ENCODE measurements at regions not wholly inside any gene's neighbourhood (a gene's known extent, or its start where the extent isn't known, plus 50 kb on each side); places are given as distances from the start of the nearest gene placed in this dataset.

DNA sequence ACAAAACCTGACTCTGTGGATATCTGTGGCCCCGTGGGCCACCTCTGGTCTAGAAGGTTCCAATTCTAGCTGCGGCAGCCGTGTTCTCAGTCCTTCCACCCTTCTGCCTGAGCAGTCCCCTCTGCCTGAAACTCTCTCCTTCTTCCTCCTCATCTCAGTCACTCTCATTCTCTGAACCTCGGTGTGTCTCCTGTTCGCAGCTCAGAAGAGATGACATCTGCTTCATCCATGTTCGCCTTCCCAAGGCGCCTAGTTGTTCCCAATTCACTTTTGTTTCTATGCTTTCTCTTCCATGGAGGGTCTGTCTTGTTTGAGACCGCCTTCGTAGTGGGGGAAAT lies 95.5 kb downstream of the CEBPB start:
- Histone ChIP-seq H3K4me2 (ENCODE audit: control insufficient read depth, extremely low read depth, insufficient read depth, low read depth, low read length) (no peak overlapping the region), H3K27me3 (ENCODE audit: control insufficient read depth, extremely low read depth, insufficient read depth, low read length) (no peaks in the 10 kb centered on the region), H3K9me3 (ENCODE audit: control insufficient read depth, low read depth, low read length) (no peaks in the 10 kb centered on the region), H2AFZ (ENCODE audit: control insufficient read depth, low read length) (peak overlapping the region; percentile 16), H3K4me3 (ENCODE audit: control insufficient read depth in 2 of 3, extremely low read depth in 1 of 3, insufficient read depth in 2 of 3, low read depth in 1 of 3, low read length in 3 of 3) (no peak overlapping the region), H3K36me3 (ENCODE audit: control insufficient read depth in 2 of 2, extremely low read depth in 1 of 2, insufficient read depth in 2 of 2, low read length in 2 of 2) (no peaks in the 10 kb centered on the region), H3K79me2 (ENCODE audit: control insufficient read depth, insufficient read depth, low read length) (no peaks in the 10 kb centered on the region), H3K4me1 (ENCODE audit: control insufficient read depth, extremely low read depth, insufficient read depth, low read length) (peaks cover 16% of the 10 kb centered on the region), H3K9ac (ENCODE audit: control insufficient read depth, extremely low read depth, insufficient read depth, low read length) (no peak overlapping the region), H3K9me1 (ENCODE audit: control insufficient read depth, extremely low read depth, insufficient read depth, low read length) (no peaks in the 10 kb centered on the region), H3K27ac (ENCODE audit: control insufficient read depth, insufficient read depth, low read length) (no peak overlapping the region), H4K20me1 (ENCODE audit: control insufficient read depth, extremely low read depth, insufficient read depth, low read length) (no peaks in the 10 kb centered on the region)
- dilution Hi-C loops (cut with MboI; ENCODE audit: extremely low pct_ligation_motif_present, low sequenced_read_pairs) = no loop called here
- DNase-seq (ENCODE audit: low read depth, low spot score) (no peak), FAIRE-seq (no peak)
- TF ChIP-seq, protein P1, sequence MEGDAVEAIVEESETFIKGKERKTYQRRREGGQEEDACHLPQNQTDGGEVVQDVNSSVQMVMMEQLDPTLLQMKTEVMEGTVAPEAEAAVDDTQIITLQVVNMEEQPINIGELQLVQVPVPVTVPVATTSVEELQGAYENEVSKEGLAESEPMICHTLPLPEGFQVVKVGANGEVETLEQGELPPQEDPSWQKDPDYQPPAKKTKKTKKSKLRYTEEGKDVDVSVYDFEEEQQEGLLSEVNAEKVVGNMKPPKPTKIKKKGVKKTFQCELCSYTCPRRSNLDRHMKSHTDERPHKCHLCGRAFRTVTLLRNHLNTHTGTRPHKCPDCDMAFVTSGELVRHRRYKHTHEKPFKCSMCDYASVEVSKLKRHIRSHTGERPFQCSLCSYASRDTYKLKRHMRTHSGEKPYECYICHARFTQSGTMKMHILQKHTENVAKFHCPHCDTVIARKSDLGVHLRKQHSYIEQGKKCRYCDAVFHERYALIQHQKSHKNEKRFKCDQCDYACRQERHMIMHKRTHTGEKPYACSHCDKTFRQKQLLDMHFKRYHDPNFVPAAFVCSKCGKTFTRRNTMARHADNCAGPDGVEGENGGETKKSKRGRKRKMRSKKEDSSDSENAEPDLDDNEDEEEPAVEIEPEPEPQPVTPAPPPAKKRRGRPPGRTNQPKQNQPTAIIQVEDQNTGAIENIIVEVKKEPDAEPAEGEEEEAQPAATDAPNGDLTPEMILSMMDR (optimal IDR thresholded peaks at IDR 0.05 in 1 of 3, IDR thresholded peaks at IDR 0.05 in 1 of 3, conservative IDR thresholded peaks at IDR 0.05 in 1 of 3; ENCODE audit: extremely low read depth in 1 of 3, insufficient read depth in 2 of 3, low read length in 3 of 3) = no peak
- no peak for TF ChIP-seq EZH2 (IDR thresholded peaks at IDR 0.05; ENCODE audit: low read length)

DNA sequence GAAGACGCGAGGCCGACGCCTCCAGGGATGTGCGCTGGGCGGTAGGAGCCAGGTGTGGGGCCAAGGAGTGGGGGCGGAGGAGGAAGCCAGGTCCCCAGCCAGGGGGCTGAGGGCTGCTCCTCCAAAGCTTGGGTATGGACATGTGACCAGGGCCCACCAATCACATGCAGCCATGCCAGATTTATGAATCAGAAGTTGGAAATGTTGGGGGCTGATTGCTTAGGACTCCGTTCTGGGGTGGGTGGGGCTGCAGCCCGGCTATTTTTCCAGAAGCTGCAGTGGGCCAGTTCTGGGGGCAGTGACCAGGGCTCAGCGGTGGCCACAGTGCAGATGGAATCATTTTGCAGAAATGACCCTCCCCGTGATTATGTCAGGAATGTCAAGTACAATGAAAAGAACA lies 96.0 kb downstream of the CEBPB start:
- FAIRE-seq (no peak), DNase-seq (ENCODE audit: low read depth, low spot score) (no peak)
- Histone ChIP-seq H3K79me2 (ENCODE audit: control insufficient read depth, insufficient read depth, low read length) (no peaks in the 10 kb centered on the region), H3K36me3 (ENCODE audit: control insufficient read depth in 2 of 2, extremely low read depth in 1 of 2, insufficient read depth in 2 of 2, low read length in 2 of 2) (no peaks in the 10 kb centered on the region), H2AFZ (ENCODE audit: control insufficient read depth, low read length) (peak overlapping the region; percentile 16), H3K9me3 (ENCODE audit: control insufficient read depth, low read depth, low read length) (no peaks in the 10 kb centered on the region), H3K4me3 (ENCODE audit: control insufficient read depth in 2 of 3, extremely low read depth in 1 of 3, insufficient read depth in 2 of 3, low read depth in 1 of 3, low read length in 3 of 3) (no peak overlapping the region), H3K9ac (ENCODE audit: control insufficient read depth, extremely low read depth, insufficient read depth, low read length) (no peak overlapping the region), H3K27me3 (ENCODE audit: control insufficient read depth, extremely low read depth, insufficient read depth, low read length) (no peaks in the 10 kb centered on the region), H3K4me2 (ENCODE audit: control insufficient read depth, extremely low read depth, insufficient read depth, low read depth, low read length) (peak overlapping the region; percentile 12), H3K4me1 (ENCODE audit: control insufficient read depth, extremely low read depth, insufficient read depth, low read length) (peaks cover 16% of the 10 kb centered on the region), H4K20me1 (ENCODE audit: control insufficient read depth, extremely low read depth, insufficient read depth, low read length) (no peaks in the 10 kb centered on the region), H3K9me1 (ENCODE audit: control insufficient read depth, extremely low read depth, insufficient read depth, low read length) (no peaks in the 10 kb centered on the region), H3K27ac (ENCODE audit: control insufficient read depth, insufficient read depth, low read length) (no peak overlapping the region)
- TF ChIP-seq, protein P1 (optimal IDR thresholded peaks at IDR 0.05 in 1 of 3, IDR thresholded peaks at IDR 0.05 in 1 of 3, conservative IDR thresholded peaks at IDR 0.05 in 1 of 3; ENCODE audit: extremely low read depth in 1 of 3, insufficient read depth in 2 of 3, low read length in 3 of 3) = no peak
- TF ChIP-seq EZH2 (IDR thresholded peaks at IDR 0.05; ENCODE audit: low read length) = no peak
- dilution Hi-C loops (cut with MboI; ENCODE audit: extremely low pct_ligation_motif_present, low sequenced_read_pairs) = no loop called here

All from keratinocyte (primary cell).